GM10266 (cell line): ENCODE measurements at regions not wholly inside any gene's neighbourhood (a gene's known extent, or its start where the extent isn't known, plus 50 kb on each side); places are given as distances from the start of the nearest gene placed in this dataset.

Experiments
- DNase-seq: peaks from one replicate; pipeline ENCODE4 v3.0.0; 2012; ENCODE audit errors: extremely low spot score
- CTCF ChIP-seq: IDR thresholded peaks from 2 replicates; pipeline ENCODE4 v1.5.1; 2012; ENCODE audit warnings: mild to moderate bottlenecking, low read depth; ENCODE audit not compliant: control insufficient read depth, insufficient read depth; ENCODE audit errors: missing control alignments

GRCh38 chr6:105897131-105897530 is 189.0 kb upstream of the PRDM1 start:
- TF ChIP-seq CTCF, result no peak
- no peak for DNase-seq

DNA sequence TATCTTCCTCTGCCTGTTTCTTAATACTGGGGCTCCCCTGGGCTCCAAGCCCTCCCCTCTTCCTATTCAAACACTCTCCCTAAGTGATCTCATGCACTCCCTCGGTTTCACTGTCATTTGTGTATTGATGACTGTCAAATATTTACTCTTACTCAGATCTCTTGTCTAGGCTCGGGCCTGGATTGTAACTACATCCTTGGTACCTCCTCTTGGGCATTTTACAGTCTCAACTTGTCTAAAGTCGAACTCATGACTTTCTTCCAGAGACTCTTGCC is 189.4 kb upstream of the PRDM1 start:
- no peak for TF ChIP-seq CTCF
- no peak for DNase-seq

- TF ChIP-seq CTCF, result no peak
- no peak for DNase-seq
Observed at GRCh38 chr6:105896052-105896820, 189.9 kb upstream of the PRDM1 start.

DNA sequence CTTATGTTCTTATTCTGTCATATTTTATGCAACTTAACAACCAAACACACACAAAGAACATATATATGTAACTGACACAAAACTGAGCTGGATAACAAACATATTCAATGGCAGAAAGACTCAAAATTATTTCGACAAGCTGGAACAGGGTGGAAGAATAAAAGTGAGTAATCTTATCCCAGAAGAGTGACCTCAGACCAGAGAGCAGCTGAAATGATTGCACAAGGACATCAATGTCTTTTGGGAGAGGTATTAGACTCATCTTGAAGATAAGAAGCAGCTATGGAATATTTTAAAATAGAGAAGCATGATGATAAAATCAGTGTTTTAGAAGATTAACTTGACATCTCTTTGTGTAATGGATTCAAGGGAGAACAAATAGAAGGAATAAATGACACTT is 191.6 kb upstream of the PRDM1 start:
- TF ChIP-seq CTCF, result no peak
- no peak for DNase-seq

DNA sequence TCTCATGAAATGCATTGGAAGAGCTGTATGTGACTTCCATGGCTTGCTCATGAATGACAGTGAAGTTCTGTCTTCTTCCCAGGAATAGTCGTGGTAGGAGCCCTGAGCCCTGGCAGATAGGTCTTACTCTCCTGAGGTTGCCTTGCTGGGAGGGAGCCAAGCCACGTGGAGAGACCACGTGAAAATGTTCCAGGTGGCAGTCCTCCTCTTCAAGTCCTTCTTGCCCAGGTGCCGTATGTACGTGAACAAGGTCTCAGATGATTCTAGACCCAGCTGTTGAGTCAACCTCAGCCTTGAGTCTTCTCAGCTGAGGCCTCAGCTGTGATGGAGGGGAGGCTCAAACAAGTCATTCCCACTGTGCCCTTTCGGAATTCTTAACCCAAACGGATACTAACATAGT is 192.4 kb upstream of the PRDM1 start:
- no peak for TF ChIP-seq CTCF
- DNase-seq, result no peak

DNA sequence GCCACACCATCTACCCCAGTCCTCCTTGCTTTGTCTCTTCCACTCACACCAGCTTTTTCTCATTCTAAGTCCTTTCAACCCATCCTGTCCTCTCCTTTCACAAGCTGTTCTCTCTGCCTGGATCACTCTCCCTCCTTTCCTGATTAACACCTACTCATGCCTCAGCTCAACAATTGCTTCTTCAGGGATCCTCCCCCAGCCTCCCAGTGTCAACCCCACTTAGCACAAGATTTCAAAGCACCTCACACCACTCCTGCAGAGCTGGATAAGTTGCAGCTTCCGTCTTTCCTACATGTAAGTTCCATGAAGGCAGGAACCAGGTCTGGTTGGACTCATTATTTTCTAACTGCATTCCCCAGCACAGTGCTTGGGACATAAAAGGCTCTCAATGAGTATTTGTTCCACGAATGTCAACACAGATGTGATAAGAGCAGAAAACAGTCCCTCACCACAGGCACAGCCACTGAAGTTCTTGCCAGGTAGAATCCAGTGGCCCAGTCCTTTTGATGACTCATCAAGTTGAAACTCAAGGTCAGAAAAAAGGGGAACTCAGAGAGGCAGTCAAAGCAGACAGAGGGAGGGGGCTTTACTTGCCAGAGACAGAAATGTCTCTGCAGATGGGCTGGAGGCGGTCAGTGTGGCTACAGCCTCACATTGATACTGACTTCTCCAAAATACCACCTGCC is 193.4 kb upstream of the PRDM1 start:
- no peak for TF ChIP-seq CTCF
- DNase-seq, result peak; percentile 53

DNA sequence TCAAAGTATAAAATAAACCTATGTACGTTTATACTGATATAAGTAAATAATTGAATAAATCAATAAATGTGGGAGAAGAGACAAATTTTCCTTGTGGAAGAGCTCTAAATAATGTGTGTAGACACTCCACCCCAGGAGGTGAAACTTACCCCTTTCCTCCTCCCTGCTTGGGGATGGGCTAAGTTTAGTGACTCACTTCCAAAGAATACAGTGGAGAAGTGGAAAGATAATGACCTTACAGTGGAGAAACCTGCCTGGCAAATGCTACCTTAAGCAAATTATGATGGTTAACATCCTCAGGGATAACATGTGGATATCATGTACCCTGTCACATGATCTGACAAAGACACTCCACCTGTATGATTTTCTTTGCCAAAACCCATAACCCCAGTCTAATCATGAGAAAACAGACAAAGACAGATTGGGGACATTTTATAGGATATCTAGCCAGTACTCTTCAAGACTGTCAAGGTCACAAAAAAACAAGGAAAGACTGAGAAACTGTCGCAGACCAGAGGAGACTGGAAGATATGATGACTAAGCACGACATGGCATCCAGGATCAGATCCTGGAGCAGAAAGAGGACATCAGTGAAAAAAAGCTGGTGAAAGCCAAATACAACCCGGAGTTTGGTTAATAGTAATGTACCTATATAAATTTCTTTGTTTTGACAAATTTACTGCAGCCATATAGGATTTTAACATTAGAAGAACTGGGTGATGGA is 195.5 kb upstream of the PRDM1 start:
- TF ChIP-seq CTCF, result no peak
- no peak for DNase-seq
